ENCODE measurements at regions not wholly inside any gene's neighbourhood (a gene's known extent, or its start where the extent isn't known, plus 50 kb on each side); places are given as distances from the start of the nearest gene placed in this dataset.

GRCh38 chr18:76736309-76736708 lies 86.0 kb upstream of the ZNF236 start:
- no peak for ATAC-seq

GRCh38 chr18:76730901-76731300 lies 91.5 kb upstream of the ZNF236 start:
- ATAC-seq: no peak
- no peak for TF ChIP-seq ZNF70 (CRISPR knock-in tag; IDR thresholded peaks at IDR 0.05)
- TF ChIP-seq SNAI2 (CRISPR knock-in tag; IDR thresholded peaks at IDR 0.05): no peak
- no peak for TF ChIP-seq TSHZ2 (CRISPR knock-in tag; IDR thresholded peaks at IDR 0.05)
- TF ChIP-seq POU6F1 (CRISPR knock-in tag; IDR thresholded peaks at IDR 0.05; ENCODE audit: borderline replicate concordance, low read depth): no peak
- no peak for TF ChIP-seq ZNF8 (CRISPR knock-in tag; IDR thresholded peaks at IDR 0.05)
- TF ChIP-seq ZFP30 (CRISPR knock-in tag; IDR thresholded peaks at IDR 0.05): no peak
- TF ChIP-seq ZC3H10 (CRISPR knock-in tag; IDR thresholded peaks at IDR 0.05): no peak
- no peak for TF ChIP-seq PPARA (CRISPR knock-in tag; IDR thresholded peaks at IDR 0.05; ENCODE audit: borderline replicate concordance)
- no peak for TF ChIP-seq ISL1 (CRISPR knock-in tag; IDR thresholded peaks at IDR 0.05)
- TF ChIP-seq CSDC2 (CRISPR knock-in tag; IDR thresholded peaks at IDR 0.05): no peak
- no peak for TF ChIP-seq CREB5 (CRISPR knock-in tag; IDR thresholded peaks at IDR 0.05; ENCODE audit: low read depth)
- no peak for TF ChIP-seq BACH2 (CRISPR knock-in tag; IDR thresholded peaks at IDR 0.05; ENCODE audit: borderline replicate concordance)
- TF ChIP-seq ESRRG (CRISPR knock-in tag; IDR thresholded peaks at IDR 0.05): no peak
- no peak for TF ChIP-seq ARNTL (CRISPR knock-in tag; IDR thresholded peaks at IDR 0.05; ENCODE audit: borderline replicate concordance, low read depth)
- no peak for TF ChIP-seq ZFP3 (CRISPR knock-in tag; IDR thresholded peaks at IDR 0.05)
- TF ChIP-seq CSRNP3 (CRISPR knock-in tag; IDR thresholded peaks at IDR 0.05): no peak
- no peak for TF ChIP-seq GLIS3 (CRISPR knock-in tag; IDR thresholded peaks at IDR 0.05)

More at GRCh38 chr18:76736309-76736708, 86.0 kb upstream of the ZNF236 start:
- TF ChIP-seq CREB5 (CRISPR knock-in tag; IDR thresholded peaks at IDR 0.05; ENCODE audit: low read depth) (no peak), TOX (CRISPR knock-in tag; IDR thresholded peaks at IDR 0.05; ENCODE audit: borderline replicate concordance) (no peak), ZNF70 (CRISPR knock-in tag; IDR thresholded peaks at IDR 0.05) (no peak), ZFP3 (CRISPR knock-in tag; IDR thresholded peaks at IDR 0.05) (no peak), GLIS3 (CRISPR knock-in tag; IDR thresholded peaks at IDR 0.05) (no peak), PATZ1 (CRISPR knock-in tag; IDR thresholded peaks at IDR 0.05; ENCODE audit: borderline replicate concordance) (no peak), ESRRG (CRISPR knock-in tag; IDR thresholded peaks at IDR 0.05) (no peak), CSRNP3 (CRISPR knock-in tag; IDR thresholded peaks at IDR 0.05) (no peak), CSDC2 (CRISPR knock-in tag; IDR thresholded peaks at IDR 0.05) (no peak), ZNF565 (CRISPR knock-in tag; conservative IDR thresholded peaks at IDR 0.05; ENCODE audit: low read depth) (no peak), TCF4 (CRISPR knock-in tag; IDR thresholded peaks at IDR 0.05; ENCODE audit: borderline replicate concordance) (no peak), OSR1 (CRISPR knock-in tag; IDR thresholded peaks at IDR 0.05) (no peak), ARNTL (CRISPR knock-in tag; IDR thresholded peaks at IDR 0.05; ENCODE audit: borderline replicate concordance, low read depth) (no peak), ZNF8 (CRISPR knock-in tag; IDR thresholded peaks at IDR 0.05) (no peak), ISL1 (CRISPR knock-in tag; IDR thresholded peaks at IDR 0.05) (no peak), RARB (CRISPR knock-in tag; IDR thresholded peaks at IDR 0.05) (no peak)

All from SK-N-SH treated with all-trans-retinoic acid at 6 μM for 48 hours (cell line).